GM12864 (cell line): ENCODE measurements at regions not wholly inside any gene's neighbourhood (a gene's known extent, or its start where the extent isn't known, plus 50 kb on each side); places are given as distances from the start of the nearest gene placed in this dataset.

ENCODE experiments used
- DNase-seq: peaks from one replicate; pipeline ENCODE4 v3.0.0-alpha.2; 2011; ENCODE audit warnings: low read depth
- H3K4me3 ChIP-seq: 2 replicates; pipeline ENCODE4 v1.5.1; 2011; ENCODE audit warnings: mild to moderate bottlenecking, low read depth, low read length, control low read depth
- TF ChIP-seq, protein P1 (sequence below): IDR thresholded peaks from 2 replicates; pipeline ENCODE4 v1.5.1; 2011; ENCODE audit warnings: low read depth, mild to moderate bottlenecking, moderate library complexity, low read length, control low read depth, inconsistent platforms; ENCODE audit errors: missing control alignments

DNA sequence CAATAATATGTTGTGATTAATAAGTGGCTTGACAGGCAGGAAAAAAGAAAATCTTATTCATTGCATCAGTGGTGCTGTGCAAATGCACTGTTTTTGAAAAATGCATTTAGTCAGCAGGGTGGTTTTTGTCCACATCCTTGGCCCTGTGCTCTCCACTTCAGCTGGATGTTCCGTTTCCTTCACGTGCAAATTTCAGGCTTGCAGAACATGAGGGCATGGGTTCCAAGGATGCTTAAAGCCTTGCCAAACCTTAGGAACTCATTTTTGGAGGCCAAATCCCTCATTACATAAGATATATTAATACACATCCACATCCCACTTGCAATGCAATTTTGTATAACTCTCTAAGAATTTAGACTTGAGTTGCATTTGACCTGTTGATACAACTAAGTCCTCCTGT is 410.1 kb downstream of the PRDM2 start:
- no peak overlapping the region for H3K4me3 ChIP-seq
- TF ChIP-seq, protein P1, sequence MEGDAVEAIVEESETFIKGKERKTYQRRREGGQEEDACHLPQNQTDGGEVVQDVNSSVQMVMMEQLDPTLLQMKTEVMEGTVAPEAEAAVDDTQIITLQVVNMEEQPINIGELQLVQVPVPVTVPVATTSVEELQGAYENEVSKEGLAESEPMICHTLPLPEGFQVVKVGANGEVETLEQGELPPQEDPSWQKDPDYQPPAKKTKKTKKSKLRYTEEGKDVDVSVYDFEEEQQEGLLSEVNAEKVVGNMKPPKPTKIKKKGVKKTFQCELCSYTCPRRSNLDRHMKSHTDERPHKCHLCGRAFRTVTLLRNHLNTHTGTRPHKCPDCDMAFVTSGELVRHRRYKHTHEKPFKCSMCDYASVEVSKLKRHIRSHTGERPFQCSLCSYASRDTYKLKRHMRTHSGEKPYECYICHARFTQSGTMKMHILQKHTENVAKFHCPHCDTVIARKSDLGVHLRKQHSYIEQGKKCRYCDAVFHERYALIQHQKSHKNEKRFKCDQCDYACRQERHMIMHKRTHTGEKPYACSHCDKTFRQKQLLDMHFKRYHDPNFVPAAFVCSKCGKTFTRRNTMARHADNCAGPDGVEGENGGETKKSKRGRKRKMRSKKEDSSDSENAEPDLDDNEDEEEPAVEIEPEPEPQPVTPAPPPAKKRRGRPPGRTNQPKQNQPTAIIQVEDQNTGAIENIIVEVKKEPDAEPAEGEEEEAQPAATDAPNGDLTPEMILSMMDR, result no peak
- no peak for DNase-seq

DNA sequence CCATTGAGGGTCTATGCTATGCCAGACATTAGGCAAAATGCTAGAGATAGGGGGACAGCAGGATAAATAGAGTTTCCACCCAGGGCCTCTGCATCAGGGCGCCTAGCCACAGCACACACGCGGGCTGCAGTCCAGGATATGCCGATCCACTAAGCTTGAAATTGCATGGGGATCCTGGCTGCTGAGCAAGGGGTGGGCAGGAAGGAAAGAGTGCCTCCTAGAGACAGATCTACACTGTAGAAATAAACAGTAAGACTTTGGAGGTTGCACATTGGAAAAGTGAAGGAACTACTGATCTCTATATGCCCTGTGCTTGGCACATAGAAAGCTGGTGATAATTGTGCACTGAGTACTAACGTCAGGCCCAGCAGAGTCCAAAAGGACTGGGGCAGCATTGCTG is 411.1 kb downstream of the PRDM2 start:
- no peak for DNase-seq
- TF ChIP-seq, protein P1, result no peak
- no peak overlapping the region for H3K4me3 ChIP-seq

DNA sequence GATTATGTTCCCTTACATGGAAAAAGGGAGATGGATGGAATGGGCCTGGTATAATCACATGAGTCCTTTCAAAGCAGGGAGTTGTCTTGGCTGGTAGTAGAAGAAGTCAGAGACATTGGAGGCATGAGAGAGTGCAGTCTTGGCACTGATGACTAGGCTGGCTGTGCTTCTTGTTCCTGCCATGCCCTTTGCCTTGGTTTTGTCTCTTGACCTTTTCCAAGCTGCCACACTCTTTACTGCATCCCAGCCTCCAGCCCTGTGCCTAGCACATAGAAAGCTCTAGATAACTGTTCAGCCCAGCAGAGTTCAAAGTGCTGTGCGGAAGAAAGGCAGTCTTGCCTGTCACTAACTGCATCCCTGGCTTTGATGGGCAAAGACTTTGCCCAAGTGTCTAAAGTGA is 412.6 kb downstream of the PRDM2 start:
- no peak overlapping the region for H3K4me3 ChIP-seq
- no peak for DNase-seq
- TF ChIP-seq, protein P1, result no peak

DNA sequence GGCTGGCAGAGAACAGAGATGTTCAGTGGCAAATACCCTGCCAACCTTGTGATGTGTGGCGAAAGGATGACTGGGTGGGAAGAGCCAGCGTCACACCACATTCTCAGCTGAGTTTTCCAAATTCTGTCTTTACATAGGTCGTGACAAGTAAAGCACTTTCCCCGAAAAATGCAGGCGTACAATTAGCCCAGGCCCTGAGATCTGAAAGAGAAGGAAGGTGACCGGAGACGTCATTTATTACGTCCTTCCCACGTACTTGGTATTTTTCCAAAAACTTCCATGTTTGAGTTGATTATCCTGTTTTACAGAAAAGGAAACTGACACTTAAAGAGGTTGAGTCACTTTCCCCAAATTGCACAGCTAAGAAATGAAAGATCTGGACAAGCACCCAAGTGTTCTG is 413.3 kb downstream of the PRDM2 start:
- no peak overlapping the region for H3K4me3 ChIP-seq
- TF ChIP-seq, protein P1, result no peak
- DNase-seq, result no peak

DNA sequence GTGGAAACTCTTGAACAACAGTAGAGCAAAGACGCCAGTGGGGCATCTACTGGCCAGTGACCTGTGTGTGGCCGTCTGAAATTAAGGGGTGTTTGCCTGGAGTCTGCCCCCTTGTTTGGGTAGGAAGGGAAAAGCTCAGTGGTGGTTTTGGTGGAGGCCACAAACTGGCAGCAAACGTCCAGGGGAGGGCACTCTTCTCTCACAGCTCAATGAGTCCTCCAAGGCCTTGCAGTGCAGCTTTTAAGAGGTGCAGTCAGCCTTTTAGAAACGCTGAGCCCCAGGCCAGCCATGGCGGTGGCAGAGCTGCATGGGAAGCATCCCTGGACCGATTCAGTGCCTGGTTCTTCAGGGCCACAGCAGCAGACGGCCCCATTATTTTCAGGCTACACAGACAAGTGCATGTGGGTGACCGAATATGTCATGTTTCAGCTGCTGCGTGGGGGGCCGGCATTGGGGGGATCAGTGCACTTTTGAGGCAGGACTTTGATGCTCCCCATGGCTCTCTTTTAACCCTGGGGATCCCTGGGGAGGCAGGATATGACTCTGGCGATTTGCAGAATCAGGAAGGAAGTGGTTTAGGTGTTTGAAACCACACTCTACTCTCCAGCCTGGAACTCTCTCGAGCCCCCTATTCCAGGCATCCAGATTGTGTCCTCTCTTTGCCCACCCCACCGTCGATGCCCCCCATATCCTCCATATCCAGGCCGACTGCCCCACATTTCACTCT is 414.0 kb downstream of the PRDM2 start:
- TF ChIP-seq, protein P1, result peak; percentile 68
- no peak overlapping the region for H3K4me3 ChIP-seq
- no peak for DNase-seq

DNA sequence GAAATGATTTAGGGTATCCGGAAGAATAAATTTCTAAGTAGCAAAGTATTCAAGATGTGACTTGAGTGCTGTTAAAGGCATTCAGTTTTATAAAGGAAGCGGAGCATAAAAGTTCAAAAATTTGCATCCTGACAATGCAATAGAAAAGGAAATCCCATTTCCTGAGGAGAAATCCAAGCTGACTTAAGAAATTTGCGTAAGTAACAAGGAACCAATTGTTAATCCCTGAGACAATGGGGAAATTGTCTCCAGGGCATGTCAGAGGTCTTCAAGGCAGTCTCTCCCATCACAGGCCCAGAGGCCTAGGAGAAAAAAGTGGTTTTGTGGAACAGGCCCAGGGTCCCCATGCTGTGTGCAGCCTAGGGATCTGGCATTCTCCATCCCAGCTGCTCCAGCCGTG is 416.0 kb downstream of the PRDM2 start:
- TF ChIP-seq, protein P1, result no peak

DNA sequence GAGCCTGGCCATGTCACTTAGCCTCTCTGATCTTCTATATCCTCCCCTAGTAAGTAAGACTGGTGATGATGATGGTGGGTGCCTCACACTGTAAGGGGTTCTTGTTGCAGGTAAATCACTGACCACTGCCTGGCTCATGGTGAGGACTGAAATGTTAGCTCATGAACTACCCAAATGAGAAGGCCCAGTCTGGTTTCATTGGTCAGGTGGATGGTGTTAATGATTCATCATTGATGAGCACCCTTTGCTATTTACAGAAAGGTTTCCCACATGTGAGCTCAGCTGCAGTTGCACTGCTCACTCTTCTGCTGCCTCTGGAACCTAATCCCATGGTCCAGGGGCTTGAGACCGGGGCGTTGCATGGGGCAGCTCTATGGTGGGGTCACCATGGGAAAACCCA is 417.7 kb downstream of the PRDM2 start:
- TF ChIP-seq, protein P1, result no peak
- H3K4me3 ChIP-seq, result no peak overlapping the region
- DNase-seq, result no peak

More for the DNA sequence above, 416.0 kb downstream of the PRDM2 start:
- DNase-seq, result no peak
- H3K4me3 ChIP-seq, result no peak overlapping the region
